ENCODE measurements at regions not wholly inside any gene's neighbourhood (a gene's known extent, or its start where the extent isn't known, plus 50 kb on each side); places are given as distances from the start of the nearest gene placed in this dataset.
A peak's percentile ranks its signal among the peaks of the same experiment; 100 is the strongest.

DNA sequence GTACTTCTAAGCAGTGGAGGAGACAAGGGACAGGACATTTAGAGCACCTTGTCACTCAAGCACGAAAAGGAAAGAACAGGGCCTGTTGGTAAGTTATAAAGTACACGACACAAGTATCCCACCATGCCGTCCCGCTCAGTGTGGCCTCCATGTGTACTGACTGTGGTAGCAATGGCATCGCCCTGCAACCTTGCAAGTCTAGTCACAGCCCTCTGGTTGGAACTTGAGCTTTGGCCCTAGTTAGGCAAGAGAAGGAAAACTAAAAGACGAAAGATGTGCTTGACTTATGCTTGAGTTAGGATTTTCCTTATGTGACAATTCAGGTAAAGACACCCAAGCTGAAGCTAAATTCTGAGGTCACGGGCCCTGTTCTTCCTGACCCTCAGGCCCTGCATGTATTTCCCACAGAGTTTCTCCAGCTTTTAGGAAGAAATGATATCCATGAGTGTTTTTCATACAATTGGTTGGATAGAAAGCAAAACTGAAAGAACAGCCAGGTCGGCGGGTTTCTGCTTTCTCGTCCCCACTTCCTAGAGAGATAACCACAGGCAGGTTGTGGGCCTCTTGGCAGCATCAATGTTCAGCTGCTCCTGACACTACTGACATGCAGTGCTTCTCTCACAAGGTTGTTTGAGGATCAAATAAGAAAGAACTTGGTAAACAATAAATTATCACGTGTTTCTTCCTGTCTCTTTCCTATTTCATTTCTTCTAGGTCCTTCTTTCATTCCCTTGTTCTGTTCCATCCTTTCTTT is 216.2 kb downstream of the IRS2 start (continued):
- TF ChIP-seq ZNF396 (CRISPR knock-in tag; IDR thresholded peaks at IDR 0.05; ENCODE audit: borderline replicate concordance) = no peak
- no peak for TF ChIP-seq MYBL2 (CRISPR knock-in tag; IDR thresholded peaks at IDR 0.05)
- no peak for TF ChIP-seq EMX1 (CRISPR knock-in tag; IDR thresholded peaks at IDR 0.05)
- TF ChIP-seq FOXK1 (CRISPR knock-in tag; IDR thresholded peaks at IDR 0.05) = no peak
- TF ChIP-seq FOXP1 (CRISPR knock-in tag; IDR thresholded peaks at IDR 0.05; ENCODE audit: borderline replicate concordance) = no peak
- no peak for TF ChIP-seq NR1H2 (CRISPR knock-in tag; IDR thresholded peaks at IDR 0.05)
- no peak for TF ChIP-seq ZNF671 (CRISPR knock-in tag; IDR thresholded peaks at IDR 0.05)
- TF ChIP-seq, protein P1, sequence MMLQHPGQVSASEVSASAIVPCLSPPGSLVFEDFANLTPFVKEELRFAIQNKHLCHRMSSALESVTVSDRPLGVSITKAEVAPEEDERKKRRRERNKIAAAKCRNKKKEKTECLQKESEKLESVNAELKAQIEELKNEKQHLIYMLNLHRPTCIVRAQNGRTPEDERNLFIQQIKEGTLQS (CRISPR knock-in tag; conservative IDR thresholded peaks at IDR 0.05) = no peak
- no peak for TF ChIP-seq NFATC4 (CRISPR knock-in tag; IDR thresholded peaks at IDR 0.05)

DNA sequence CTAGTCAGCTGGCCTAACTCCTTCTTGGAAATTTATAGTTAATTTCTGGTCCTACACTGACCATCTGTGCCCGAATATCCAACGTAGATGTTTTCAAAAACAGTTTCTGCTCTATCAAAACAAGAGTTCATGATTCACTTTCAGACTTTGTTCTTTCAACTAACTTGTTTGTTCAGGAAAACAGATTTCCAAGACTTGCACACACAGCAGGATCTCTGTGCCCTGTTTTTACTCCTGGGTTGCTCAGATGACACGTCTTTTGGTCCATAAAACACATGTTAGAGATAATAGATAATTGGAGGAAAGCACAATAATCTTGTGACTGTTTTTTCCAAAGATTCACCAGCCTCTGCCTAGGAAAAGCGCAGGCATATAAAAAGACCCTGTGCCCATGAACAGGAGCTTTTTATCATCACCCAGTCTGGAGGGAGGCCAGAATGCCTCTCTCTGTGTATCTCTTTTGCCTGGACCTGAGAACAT is 218.0 kb downstream of the IRS2 start:
- no peaks in the 10 kb centered on the region for H3K27me3 Mint-ChIP-seq (ENCODE audit: low read depth)
- POLR2A ChIA-PET = no interaction called here
- CTCF ChIA-PET = no interaction called here
- H3K4me3 Mint-ChIP-seq = no peak overlapping the region
- TF ChIP-seq NFATC4 (CRISPR knock-in tag; IDR thresholded peaks at IDR 0.05) (no peak), GABPB1 (CRISPR knock-in tag; IDR thresholded peaks at IDR 0.05) (0 out of 2 replicates have a peak, but pooled peaks have one; percentile 27)
- H3K36me3 Mint-ChIP-seq = no peaks in the 10 kb centered on the region
- H3K9me3 Mint-ChIP-seq = no peaks in the 10 kb centered on the region
- DNase-seq (ENCODE audit: low spot score) (no peak), ATAC-seq (no peak)
- no peak overlapping the region for H3K27ac Mint-ChIP-seq
- no peaks in the 10 kb centered on the region for H3K4me1 Mint-ChIP-seq

DNA sequence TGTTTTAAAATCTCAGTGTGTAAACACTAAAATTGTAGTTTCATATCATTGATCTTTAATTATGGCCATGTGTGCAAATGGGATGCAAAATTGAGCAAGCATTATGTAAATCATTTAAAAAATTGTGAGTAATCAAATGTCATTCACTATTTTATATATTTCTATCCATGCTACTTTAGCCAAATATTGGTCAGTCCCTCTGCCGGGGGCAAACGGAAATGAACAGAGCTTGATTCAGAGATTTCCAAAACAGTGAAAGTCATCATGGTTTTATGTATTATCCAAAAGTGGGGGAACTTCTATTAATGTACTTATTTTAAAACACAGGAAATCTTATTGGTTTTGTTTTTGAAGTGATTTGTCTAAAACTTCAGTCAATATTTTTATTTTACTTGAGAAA is 219.1 kb downstream of the IRS2 start:
- ChIA-PET CTCF (no interaction called here), POLR2A (no interaction called here)
- H3K9me3 Mint-ChIP-seq = no peaks in the 10 kb centered on the region
- TF ChIP-seq, protein P2, sequence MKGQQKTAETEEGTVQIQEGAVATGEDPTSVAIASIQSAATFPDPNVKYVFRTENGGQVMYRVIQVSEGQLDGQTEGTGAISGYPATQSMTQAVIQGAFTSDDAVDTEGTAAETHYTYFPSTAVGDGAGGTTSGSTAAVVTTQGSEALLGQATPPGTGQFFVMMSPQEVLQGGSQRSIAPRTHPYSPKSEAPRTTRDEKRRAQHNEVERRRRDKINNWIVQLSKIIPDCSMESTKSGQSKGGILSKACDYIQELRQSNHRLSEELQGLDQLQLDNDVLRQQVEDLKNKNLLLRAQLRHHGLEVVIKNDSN (CRISPR knock-in tag; IDR thresholded peaks at IDR 0.05) = no peak
- TF ChIP-seq TP53 (CRISPR knock-in tag; IDR thresholded peaks at IDR 0.05) = no peak
- no peak for TF ChIP-seq NFE2L1 (CRISPR knock-in tag; IDR thresholded peaks at IDR 0.05)
- TF ChIP-seq, protein P3, sequence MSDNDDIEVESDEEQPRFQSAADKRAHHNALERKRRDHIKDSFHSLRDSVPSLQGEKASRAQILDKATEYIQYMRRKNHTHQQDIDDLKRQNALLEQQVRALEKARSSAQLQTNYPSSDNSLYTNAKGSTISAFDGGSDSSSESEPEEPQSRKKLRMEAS (CRISPR knock-in tag; IDR thresholded peaks at IDR 0.05) = no peak
- no peak for TF ChIP-seq MYBL2 (CRISPR knock-in tag; IDR thresholded peaks at IDR 0.05)
- TF ChIP-seq, protein P4, sequence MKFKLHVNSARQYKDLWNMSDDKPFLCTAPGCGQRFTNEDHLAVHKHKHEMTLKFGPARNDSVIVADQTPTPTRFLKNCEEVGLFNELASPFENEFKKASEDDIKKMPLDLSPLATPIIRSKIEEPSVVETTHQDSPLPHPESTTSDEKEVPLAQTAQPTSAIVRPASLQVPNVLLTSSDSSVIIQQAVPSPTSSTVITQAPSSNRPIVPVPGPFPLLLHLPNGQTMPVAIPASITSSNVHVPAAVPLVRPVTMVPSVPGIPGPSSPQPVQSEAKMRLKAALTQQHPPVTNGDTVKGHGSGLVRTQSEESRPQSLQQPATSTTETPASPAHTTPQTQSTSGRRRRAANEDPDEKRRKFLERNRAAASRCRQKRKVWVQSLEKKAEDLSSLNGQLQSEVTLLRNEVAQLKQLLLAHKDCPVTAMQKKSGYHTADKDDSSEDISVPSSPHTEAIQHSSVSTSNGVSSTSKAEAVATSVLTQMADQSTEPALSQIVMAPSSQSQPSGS (CRISPR knock-in tag; IDR thresholded peaks at IDR 0.05; ENCODE audit: borderline replicate concordance, low read depth) = no peak
- TF ChIP-seq, protein P5, sequence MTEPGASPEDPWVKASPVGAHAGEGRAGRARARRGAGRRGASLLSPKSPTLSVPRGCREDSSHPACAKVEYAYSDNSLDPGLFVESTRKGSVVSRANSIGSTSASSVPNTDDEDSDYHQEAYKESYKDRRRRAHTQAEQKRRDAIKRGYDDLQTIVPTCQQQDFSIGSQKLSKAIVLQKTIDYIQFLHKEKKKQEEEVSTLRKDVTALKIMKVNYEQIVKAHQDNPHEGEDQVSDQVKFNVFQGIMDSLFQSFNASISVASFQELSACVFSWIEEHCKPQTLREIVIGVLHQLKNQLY (CRISPR knock-in tag; IDR thresholded peaks at IDR 0.05) = no peak
- no peak for TF ChIP-seq CREM (CRISPR knock-in tag; IDR thresholded peaks at IDR 0.05)
- no peak for TF ChIP-seq TCF7 (CRISPR knock-in tag; IDR thresholded peaks at IDR 0.05; ENCODE audit: low read depth)
- TF ChIP-seq, protein P6, sequence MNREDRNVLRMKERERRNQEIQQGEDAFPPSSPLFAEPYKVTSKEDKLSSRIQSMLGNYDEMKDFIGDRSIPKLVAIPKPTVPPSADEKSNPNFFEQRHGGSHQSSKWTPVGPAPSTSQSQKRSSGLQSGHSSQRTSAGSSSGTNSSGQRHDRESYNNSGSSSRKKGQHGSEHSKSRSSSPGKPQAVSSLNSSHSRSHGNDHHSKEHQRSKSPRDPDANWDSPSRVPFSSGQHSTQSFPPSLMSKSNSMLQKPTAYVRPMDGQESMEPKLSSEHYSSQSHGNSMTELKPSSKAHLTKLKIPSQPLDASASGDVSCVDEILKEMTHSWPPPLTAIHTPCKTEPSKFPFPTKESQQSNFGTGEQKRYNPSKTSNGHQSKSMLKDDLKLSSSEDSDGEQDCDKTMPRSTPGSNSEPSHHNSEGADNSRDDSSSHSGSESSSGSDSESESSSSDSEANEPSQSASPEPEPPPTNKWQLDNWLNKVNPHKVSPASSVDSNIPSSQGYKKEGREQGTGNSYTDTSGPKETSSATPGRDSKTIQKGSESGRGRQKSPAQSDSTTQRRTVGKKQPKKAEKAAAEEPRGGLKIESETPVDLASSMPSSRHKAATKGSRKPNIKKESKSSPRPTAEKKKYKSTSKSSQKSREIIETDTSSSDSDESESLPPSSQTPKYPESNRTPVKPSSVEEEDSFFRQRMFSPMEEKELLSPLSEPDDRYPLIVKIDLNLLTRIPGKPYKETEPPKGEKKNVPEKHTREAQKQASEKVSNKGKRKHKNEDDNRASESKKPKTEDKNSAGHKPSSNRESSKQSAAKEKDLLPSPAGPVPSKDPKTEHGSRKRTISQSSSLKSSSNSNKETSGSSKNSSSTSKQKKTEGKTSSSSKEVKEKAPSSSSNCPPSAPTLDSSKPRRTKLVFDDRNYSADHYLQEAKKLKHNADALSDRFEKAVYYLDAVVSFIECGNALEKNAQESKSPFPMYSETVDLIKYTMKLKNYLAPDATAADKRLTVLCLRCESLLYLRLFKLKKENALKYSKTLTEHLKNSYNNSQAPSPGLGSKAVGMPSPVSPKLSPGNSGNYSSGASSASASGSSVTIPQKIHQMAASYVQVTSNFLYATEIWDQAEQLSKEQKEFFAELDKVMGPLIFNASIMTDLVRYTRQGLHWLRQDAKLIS (CRISPR knock-in tag; IDR thresholded peaks at IDR 0.05; ENCODE audit: borderline replicate concordance) = no peak
- no peak for TF ChIP-seq TEAD1 (CRISPR knock-in tag; IDR thresholded peaks at IDR 0.05)
- TF ChIP-seq SP1 (CRISPR knock-in tag; conservative IDR thresholded peaks at IDR 0.05) = no peak
- no peak for TF ChIP-seq ZNF138 (CRISPR knock-in tag; conservative IDR thresholded peaks at IDR 0.05)
- TF ChIP-seq ZNF416 (CRISPR knock-in tag; IDR thresholded peaks at IDR 0.05) = no peak
- no peak for TF ChIP-seq SOX15 (CRISPR knock-in tag; IDR thresholded peaks at IDR 0.05)
- H3K27me3 Mint-ChIP-seq (ENCODE audit: low read depth) = no peaks in the 10 kb centered on the region
- no peak overlapping the region for H3K4me3 Mint-ChIP-seq
- no peak for ATAC-seq
- no peaks in the 10 kb centered on the region for H3K36me3 Mint-ChIP-seq
- DNase-seq (ENCODE audit: low spot score) = no peak
- H3K4me1 Mint-ChIP-seq = no peaks in the 10 kb centered on the region
- H3K27ac Mint-ChIP-seq = no peak overlapping the region
